LoVo (cell line): ENCODE measurements at regions not wholly inside any gene's neighbourhood (a gene's known extent, or its start where the extent isn't known, plus 50 kb on each side); places are given as distances from the start of the nearest gene placed in this dataset.

Experiments used
- DNase-seq: peaks from one replicate; pipeline ENCODE4 v3.0.0-alpha.2; 2016; ENCODE audit warnings: low spot score

- no peak for DNase-seq
Observed at GRCh38 chr3:124676236-124676635, 54.0 kb upstream of the UMPS start.

DNA sequence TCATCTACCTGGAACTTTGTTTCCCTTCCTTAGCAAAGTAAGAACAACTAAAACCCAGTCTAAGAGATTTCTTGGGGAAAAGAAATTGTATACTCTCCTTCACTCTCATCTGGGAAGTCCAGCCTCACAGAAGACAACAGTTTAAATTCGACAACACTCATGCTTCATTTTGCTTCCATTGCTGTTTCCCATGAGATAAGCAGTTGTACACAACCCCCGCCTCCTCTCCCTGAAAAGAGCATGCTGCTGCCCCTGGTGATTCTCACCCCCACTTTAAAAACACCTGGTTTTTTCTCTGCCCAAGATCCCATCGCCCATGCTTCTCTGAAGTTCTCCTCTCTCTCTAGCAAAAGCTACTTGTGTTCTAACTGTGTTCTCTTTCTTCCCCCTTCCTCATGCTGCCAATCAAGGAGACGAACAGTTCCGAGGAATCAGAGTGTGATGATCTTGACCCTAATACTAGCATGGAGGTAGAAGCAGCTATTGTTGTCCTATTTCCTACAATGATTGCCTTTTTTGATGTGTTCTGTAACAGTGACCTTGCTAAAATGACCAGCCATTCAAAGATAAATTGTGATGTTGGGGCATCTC is 51.1 kb upstream of the UMPS start:
- DNase-seq = no peak
